HG02943 (cell line): ENCODE measurements at regions not wholly inside any gene's neighbourhood (a gene's known extent, or its start where the extent isn't known, plus 50 kb on each side); places are given as distances from the start of the nearest gene placed in this dataset.

Experiments
- ATAC-seq: cut with Tn5 transposase; IDR thresholded peaks from one replicate; pipeline ENCODE4 v1.9.1; 2021; ENCODE audit warnings: mild to moderate bottlenecking, low read depth, moderate library complexity; ENCODE audit not compliant: unreplicated experiment

- ATAC-seq, result no peak
These were observed 300.8 kb upstream of the MSX2 start for GRCh38 chr5:174423558-174423957.

- no peak for ATAC-seq
These were observed 299.9 kb upstream of the MSX2 start for GRCh38 chr5:174424219-174425053.

- ATAC-seq, result no peak
These were observed 299.0 kb upstream of the MSX2 start for GRCh38 chr5:174425271-174425963.

GRCh38 chr5:174425964-174426290, 298.5 kb upstream of the MSX2 start:
- ATAC-seq, result no peak

GRCh38 chr5:174426388-174426787, 298.0 kb upstream of the MSX2 start:
- ATAC-seq, result no peak

- ATAC-seq, result no peak
These were observed 297.5 kb upstream of the MSX2 start for GRCh38 chr5:174426851-174427250.

- ATAC-seq, result no peak
These were observed 297.1 kb upstream of the MSX2 start for GRCh38 chr5:174427304-174427703.

- ATAC-seq, result no peak
These were observed 295.5 kb upstream of the MSX2 start for GRCh38 chr5:174428895-174429294.

- no peak for ATAC-seq
These were observed 293.4 kb upstream of the MSX2 start for GRCh38 chr5:174430940-174431339.

GRCh38 chr5:174431504-174431903, 292.9 kb upstream of the MSX2 start:
- no peak for ATAC-seq

GRCh38 chr5:174433098-174433497, 291.3 kb upstream of the MSX2 start:
- ATAC-seq, result no peak

GRCh38 chr5:174436750-174437149, 287.6 kb upstream of the MSX2 start:
- ATAC-seq, result no peak

GRCh38 chr5:174444479-174445188, 279.7 kb upstream of the MSX2 start:
- no peak for ATAC-seq

GRCh38 chr5:174446446-174446845, 277.9 kb upstream of the MSX2 start:
- ATAC-seq, result no peak

GRCh38 chr5:174446988-174447387, 277.4 kb upstream of the MSX2 start:
- ATAC-seq, result no peak

- no peak for ATAC-seq
These were observed 276.3 kb upstream of the MSX2 start for GRCh38 chr5:174448041-174448440.

GRCh38 chr5:174448662-174449061, 275.7 kb upstream of the MSX2 start:
- ATAC-seq, result no peak

- no peak for ATAC-seq
These were observed 270.7 kb upstream of the MSX2 start for GRCh38 chr5:174453690-174454089.

GRCh38 chr5:174454464-174454863, 269.9 kb upstream of the MSX2 start:
- no peak for ATAC-seq

GRCh38 chr5:174454890-174455289, 269.5 kb upstream of the MSX2 start:
- ATAC-seq, result no peak

GRCh38 chr5:174455301-174455700, 269.1 kb upstream of the MSX2 start:
- no peak for ATAC-seq
